SU-DHL-6 (cell line): ENCODE measurements at regions not wholly inside any gene's neighbourhood (a gene's known extent, or its start where the extent isn't known, plus 50 kb on each side); places are given as distances from the start of the nearest gene placed in this dataset.

Experiments used
- H2AFZ ChIP-seq: fragments of 200-600 bp; sonication (generic); 2 replicates; pipeline ENCODE4 v1.6.1; 2014; ENCODE audit warnings: low read depth, mild to moderate bottlenecking, moderate library complexity, mixed read lengths, antibody characterized with exemption, low read length; ENCODE audit not compliant: severe bottlenecking
- H3F3A ChIP-seq: fragments of 200-600 bp; shearing (Covaris generic); 2 replicates; pipeline ENCODE4 v1.6.0; 2016; ENCODE audit warnings: antibody characterized with exemption, mild to moderate bottlenecking; ENCODE audit not compliant: insufficient read depth
- H3K27ac ChIP-seq: fragments of 200-600 bp; sonication (generic); 2 replicates; pipeline ENCODE4 v1.5.1; 2016; ENCODE audit warnings: low read depth, mild to moderate bottlenecking, low read length, moderate library complexity, mixed read lengths
- H3K27me3 ChIP-seq: fragments of 200-600 bp; sonication (generic), shearing (Covaris generic); 2 replicates; pipeline ENCODE4 v1.6.0; 2014; ENCODE audit warnings: mild to moderate bottlenecking, low read length
- H3K36me3 ChIP-seq: fragments of 200-600 bp; sonication (generic); 2 replicates; pipeline ENCODE4 v1.6.1; 2014; ENCODE audit warnings: mild to moderate bottlenecking, low read length, mixed read lengths
- H3K4me2 ChIP-seq: fragments of 300-600, 200-600 bp; shearing (Covaris generic), sonication (generic); 2 replicates; pipeline ENCODE4 v1.6.0; 2014; ENCODE audit warnings: low read length, low read depth, mild to moderate bottlenecking; ENCODE audit not compliant: poor library complexity, severe bottlenecking
- H3K4me3 ChIP-seq: fragments of 200-600 bp; sonication (generic); 2 replicates; pipeline ENCODE4 v1.5.1; 2014; ENCODE audit warnings: antibody characterized with exemption, low read length, mild to moderate bottlenecking, mixed read lengths; ENCODE audit not compliant: insufficient read depth, poor library complexity, severe bottlenecking
- H3K79me2 ChIP-seq: fragments of 200-600 bp; sonication (generic); 2 replicates; pipeline ENCODE4 v1.6.1; 2014; ENCODE audit warnings: mild to moderate bottlenecking, low read length, moderate library complexity; ENCODE audit not compliant: insufficient read depth
- H3K9ac ChIP-seq: fragments of 200-600 bp; sonication (generic); 2 replicates; pipeline ENCODE4 v1.7.0; 2014; ENCODE audit warnings: mild to moderate bottlenecking, low read length
- H3K9me2 ChIP-seq: fragments of 200-600 bp; sonication (generic); replicated peaks from 2 replicates; pipeline ENCODE4 v1.6.1; 2014; ENCODE audit warnings: low read length; ENCODE audit not compliant: insufficient read depth
- H3K9me3 ChIP-seq: fragments of 200-600 bp; sonication (generic); 2 replicates; pipeline ENCODE4 v1.6.1; 2014; ENCODE audit warnings: low read length, mixed read lengths; ENCODE audit not compliant: insufficient read depth
- H4K20me1 ChIP-seq: fragments of 200-600 bp; sonication (generic); 2 replicates; pipeline ENCODE4 v1.6.1; 2014; ENCODE audit warnings: low read depth, mild to moderate bottlenecking, antibody characterized with exemption, low read length, moderate library complexity, mixed read lengths
- CTCF ChIP-seq: fragments of 200-600 bp; sonication (generic); IDR thresholded peaks from one replicate; pipeline ENCODE4 v1.5.1; 2017; ENCODE audit warnings: antibody characterized with exemption, mild to moderate bottlenecking, low read length, moderate library complexity; ENCODE audit not compliant: insufficient read depth, poor library complexity, severe bottlenecking
- EZH2phosphoT487 ChIP-seq: fragments of 200-600 bp; sonication (generic), shearing (Covaris generic); conservative IDR thresholded peaks from 2 replicates; pipeline ENCODE4 v1.6.1; 2018; ENCODE audit warnings: mild to moderate bottlenecking, antibody characterized with exemption, low read length, moderate library complexity, mixed read lengths

GRCh38 chr14:54085232-54085761 lies 128.7 kb upstream of the BMP4 start:
- Histone ChIP-seq H3K9me2 (no peaks in the 10 kb centered on the region), H3K36me3 (no peaks in the 10 kb centered on the region), H3K9ac (no peak overlapping the region), H3K27me3 (no peaks in the 10 kb centered on the region), H3K27ac (no peak overlapping the region), H4K20me1 (no peaks in the 10 kb centered on the region), H3F3A (no peaks in the 10 kb centered on the region), H3K4me3 (no peak overlapping the region), H2AFZ (no peak overlapping the region), H3K9me3 (no peaks in the 10 kb centered on the region), H3K4me2 (no peak overlapping the region), H3K79me2 (no peaks in the 10 kb centered on the region)
- TF ChIP-seq EZH2phosphoT487: no peak
- TF ChIP-seq CTCF: no peak

GRCh38 chr14:54085841-54086240 lies 129.2 kb upstream of the BMP4 start:
- Histone ChIP-seq H2AFZ (no peak overlapping the region), H3K36me3 (no peaks in the 10 kb centered on the region), H3K4me3 (no peak overlapping the region), H3K9ac (no peak overlapping the region), H3K9me3 (no peaks in the 10 kb centered on the region), H3K27me3 (no peaks in the 10 kb centered on the region), H3K27ac (no peak overlapping the region), H3K79me2 (no peaks in the 10 kb centered on the region), H3K9me2 (no peaks in the 10 kb centered on the region), H3K4me2 (no peak overlapping the region), H4K20me1 (no peaks in the 10 kb centered on the region), H3F3A (no peaks in the 10 kb centered on the region)
- TF ChIP-seq EZH2phosphoT487: no peak
- no peak for TF ChIP-seq CTCF

GRCh38 chr14:54086767-54087166 lies 130.1 kb upstream of the BMP4 start:
- Histone ChIP-seq H2AFZ (no peak overlapping the region), H3K79me2 (no peaks in the 10 kb centered on the region), H3K4me3 (no peak overlapping the region), H4K20me1 (no peaks in the 10 kb centered on the region), H3K36me3 (no peaks in the 10 kb centered on the region), H3K27ac (no peak overlapping the region), H3K9ac (no peak overlapping the region), H3F3A (no peaks in the 10 kb centered on the region), H3K9me3 (no peaks in the 10 kb centered on the region), H3K27me3 (no peaks in the 10 kb centered on the region), H3K4me2 (no peak overlapping the region), H3K9me2 (no peaks in the 10 kb centered on the region)
- TF ChIP-seq EZH2phosphoT487 (no peak), CTCF (no peak)

- Histone ChIP-seq H3F3A (no peaks in the 10 kb centered on the region), H3K4me2 (no peak overlapping the region), H3K9me3 (no peaks in the 10 kb centered on the region), H3K79me2 (no peaks in the 10 kb centered on the region), H3K27me3 (no peaks in the 10 kb centered on the region), H2AFZ (no peak overlapping the region), H3K9me2 (no peaks in the 10 kb centered on the region), H3K27ac (no peak overlapping the region), H3K9ac (no peak overlapping the region), H3K36me3 (no peaks in the 10 kb centered on the region), H3K4me3 (no peak overlapping the region), H4K20me1 (no peaks in the 10 kb centered on the region)
- TF ChIP-seq EZH2phosphoT487 (no peak), CTCF (no peak)
Observed at GRCh38 chr14:54087376-54087775, 130.8 kb upstream of the BMP4 start.
